HG03558 (cell line): ENCODE measurements at regions not wholly inside any gene's neighbourhood (a gene's known extent, or its start where the extent isn't known, plus 50 kb on each side); places are given as distances from the start of the nearest gene placed in this dataset.
"Not testable (repeated sequence)": the region's sequence is repeated elsewhere in the genome, so short reads cannot be mapped to it uniquely, and the experiment has no call there.

ENCODE experiments used
- ATAC-seq: cut with Tn5 transposase; IDR thresholded peaks from one replicate; pipeline ENCODE4 v1.9.1; 2021; ENCODE audit warnings: moderate number of reproducible peaks; ENCODE audit not compliant: unreplicated experiment; ENCODE audit errors: extremely low read depth

- no peak for ATAC-seq
Observed at GRCh38 chr5:86671536-86671935, 53.8 kb downstream of the COX7C start.

GRCh38 chr5:86674069-86674468 lies 56.3 kb downstream of the COX7C start:
- ATAC-seq: no peak

GRCh38 chr5:86675311-86675710 lies 57.6 kb downstream of the COX7C start:
- no peak for ATAC-seq

GRCh38 chr5:86679529-86679928 lies 61.8 kb downstream of the COX7C start:
- no peak for ATAC-seq

GRCh38 chr5:86679949-86680348 lies 62.2 kb downstream of the COX7C start:
- no peak for ATAC-seq

GRCh38 chr5:86684222-86684621 lies 66.5 kb downstream of the COX7C start:
- no peak for ATAC-seq

GRCh38 chr5:86686046-86686445 lies 68.3 kb downstream of the COX7C start:
- ATAC-seq: no peak

- no peak for ATAC-seq
Observed at GRCh38 chr5:86688406-86688805, 70.7 kb downstream of the COX7C start.

- ATAC-seq: no peak
Observed at GRCh38 chr5:86689103-86689729, 71.5 kb downstream of the COX7C start.

GRCh38 chr5:86709157-86709881 lies 91.6 kb downstream of the COX7C start:
- no peak for ATAC-seq

GRCh38 chr5:86716121-86716520 lies 98.4 kb downstream of the COX7C start:
- ATAC-seq: no peak

- not testable (repeated sequence) for ATAC-seq
Observed at GRCh38 chr5:86731319-86732117, 113.8 kb downstream of the COX7C start.

- ATAC-seq: no peak
Observed at GRCh38 chr5:86735370-86735769, 117.6 kb downstream of the COX7C start.

- ATAC-seq: no peak
Observed at GRCh38 chr5:86737579-86737978, 119.8 kb downstream of the COX7C start.

GRCh38 chr5:86748538-86749105 lies 130.9 kb downstream of the COX7C start:
- no peak for ATAC-seq

GRCh38 chr5:86749841-86750240 lies 132.1 kb downstream of the COX7C start:
- no peak for ATAC-seq

GRCh38 chr5:86756839-86757238 lies 139.1 kb downstream of the COX7C start:
- ATAC-seq: no peak

GRCh38 chr5:86757824-86758223 lies 140.1 kb downstream of the COX7C start:
- ATAC-seq: no peak

GRCh38 chr5:86760661-86761060 lies 142.9 kb downstream of the COX7C start:
- ATAC-seq: no peak

- ATAC-seq: no peak
Observed at GRCh38 chr5:86763929-86764328, 146.2 kb downstream of the COX7C start.
